22Rv1 (cell line): ENCODE measurements at regions not wholly inside any gene's neighbourhood (a gene's known extent, or its start where the extent isn't known, plus 50 kb on each side); places are given as distances from the start of the nearest gene placed in this dataset.

Experiments
- H3K27ac ChIP-seq: fragments of 450-650 bp; 2 replicates; pipeline ENCODE4 v1.5.1; 2017
- ZFX ChIP-seq: fragments of 450-650 bp; IDR thresholded peaks from 2 replicates; pipeline ENCODE4 v1.6.1; 2017; ENCODE audit warnings: antibody characterized with exemption, borderline replicate concordance
- TF ChIP-seq, protein P1 (sequence below): fragments of 450-650 bp; IDR thresholded peaks from 2 replicates; pipeline ENCODE4 v1.5.1; 2017; ENCODE audit warnings: mild to moderate bottlenecking

- TF ChIP-seq ZFX, result no peak
- TF ChIP-seq, protein P1, sequence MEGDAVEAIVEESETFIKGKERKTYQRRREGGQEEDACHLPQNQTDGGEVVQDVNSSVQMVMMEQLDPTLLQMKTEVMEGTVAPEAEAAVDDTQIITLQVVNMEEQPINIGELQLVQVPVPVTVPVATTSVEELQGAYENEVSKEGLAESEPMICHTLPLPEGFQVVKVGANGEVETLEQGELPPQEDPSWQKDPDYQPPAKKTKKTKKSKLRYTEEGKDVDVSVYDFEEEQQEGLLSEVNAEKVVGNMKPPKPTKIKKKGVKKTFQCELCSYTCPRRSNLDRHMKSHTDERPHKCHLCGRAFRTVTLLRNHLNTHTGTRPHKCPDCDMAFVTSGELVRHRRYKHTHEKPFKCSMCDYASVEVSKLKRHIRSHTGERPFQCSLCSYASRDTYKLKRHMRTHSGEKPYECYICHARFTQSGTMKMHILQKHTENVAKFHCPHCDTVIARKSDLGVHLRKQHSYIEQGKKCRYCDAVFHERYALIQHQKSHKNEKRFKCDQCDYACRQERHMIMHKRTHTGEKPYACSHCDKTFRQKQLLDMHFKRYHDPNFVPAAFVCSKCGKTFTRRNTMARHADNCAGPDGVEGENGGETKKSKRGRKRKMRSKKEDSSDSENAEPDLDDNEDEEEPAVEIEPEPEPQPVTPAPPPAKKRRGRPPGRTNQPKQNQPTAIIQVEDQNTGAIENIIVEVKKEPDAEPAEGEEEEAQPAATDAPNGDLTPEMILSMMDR, result no peak
- no peak overlapping the region for H3K27ac ChIP-seq
Measured at GRCh38 chr12:20309504-20310148, 58.7 kb upstream of the PDE3A start.

GRCh38 chr12:20314328-20314727, 54.0 kb upstream of the PDE3A start:
- no peak for TF ChIP-seq ZFX
- TF ChIP-seq, protein P1, result no peak

GRCh38 chr12:20317554-20317953, 50.8 kb upstream of the PDE3A start:
- no peak overlapping the region for H3K27ac ChIP-seq
- TF ChIP-seq, protein P1, result no peak
- no peak for TF ChIP-seq ZFX

More at GRCh38 chr12:20314328-20314727, 54.0 kb upstream of the PDE3A start:
- no peak overlapping the region for H3K27ac ChIP-seq
